ENCODE measurements at regions not wholly inside any gene's neighbourhood (a gene's known extent, or its start where the extent isn't known, plus 50 kb on each side); places are given as distances from the start of the nearest gene placed in this dataset.

- no peak for DNase-seq (ENCODE audit: low read depth)
These were observed 182.2 kb downstream of the TTC32 start for GRCh38 chr2:19719540-19719939.

GRCh38 chr2:19717446-19717845, 184.3 kb downstream of the TTC32 start:
- DNase-seq (ENCODE audit: low read depth): peak; percentile 86

- peak; percentile 83 for DNase-seq (ENCODE audit: low read depth)
These were observed 186.9 kb downstream of the TTC32 start for GRCh38 chr2:19714926-19715325.

GRCh38 chr2:19712850-19713249, 188.9 kb downstream of the TTC32 start:
- DNase-seq (ENCODE audit: low read depth): no peak

GRCh38 chr2:19711470-19712372, 190.1 kb downstream of the TTC32 start:
- peak; percentile 95 for DNase-seq (ENCODE audit: low read depth)

- DNase-seq (ENCODE audit: low read depth): no peak
These were observed 191.6 kb downstream of the TTC32 start for GRCh38 chr2:19710230-19710629.

- DNase-seq (ENCODE audit: low read depth): no peak
These were observed 192.2 kb downstream of the TTC32 start for GRCh38 chr2:19709553-19709952.

GRCh38 chr2:19708776-19709175, 193.0 kb downstream of the TTC32 start:
- no peak for DNase-seq (ENCODE audit: low read depth)

- no peak for DNase-seq (ENCODE audit: low read depth)
These were observed 195.5 kb downstream of the TTC32 start for GRCh38 chr2:19706332-19706731.

GRCh38 chr2:19702267-19702666, 199.5 kb downstream of the TTC32 start:
- DNase-seq (ENCODE audit: low read depth): no peak

- DNase-seq (ENCODE audit: low read depth): no peak
These were observed 200.8 kb downstream of the TTC32 start for GRCh38 chr2:19700861-19701585.

GRCh38 chr2:19697131-19697530, 204.7 kb downstream of the TTC32 start:
- DNase-seq (ENCODE audit: low read depth): no peak

- DNase-seq (ENCODE audit: low read depth): no peak
These were observed 206.1 kb downstream of the TTC32 start for GRCh38 chr2:19695706-19696105.

- no peak for DNase-seq (ENCODE audit: low read depth)
These were observed 209.9 kb downstream of the TTC32 start for GRCh38 chr2:19691892-19692291.

GRCh38 chr2:19690429-19690828, 211.4 kb downstream of the TTC32 start:
- DNase-seq (ENCODE audit: low read depth): no peak

GRCh38 chr2:19689646-19690168, 212.1 kb downstream of the TTC32 start:
- DNase-seq (ENCODE audit: low read depth): no peak

- DNase-seq (ENCODE audit: low read depth): no peak
These were observed 213.7 kb downstream of the TTC32 start for GRCh38 chr2:19688059-19688458.

- peak; percentile 12 for DNase-seq (ENCODE audit: low read depth)
These were observed 214.6 kb downstream of the TTC32 start for GRCh38 chr2:19687017-19687659.

- no peak for DNase-seq (ENCODE audit: low read depth)
These were observed 215.3 kb downstream of the TTC32 start for GRCh38 chr2:19686439-19686838.

- no peak for DNase-seq (ENCODE audit: low read depth)
These were observed 216.1 kb downstream of the TTC32 start for GRCh38 chr2:19685731-19686130.

GRCh38 chr2:19684516-19684915, 217.3 kb downstream of the TTC32 start:
- DNase-seq (ENCODE audit: low read depth): no peak

- no peak for DNase-seq (ENCODE audit: low read depth)
These were observed 218.2 kb downstream of the TTC32 start for GRCh38 chr2:19683556-19683955.

GRCh38 chr2:19682493-19682892, 219.3 kb downstream of the TTC32 start:
- no peak for DNase-seq (ENCODE audit: low read depth)

All from fibroblast of gingiva (primary cell).